GM23338 (cell line): ENCODE measurements at regions not wholly inside any gene's neighbourhood (a gene's known extent, or its start where the extent isn't known, plus 50 kb on each side); places are given as distances from the start of the nearest gene placed in this dataset.

Experiments
- EZH2 ChIP-seq: fragments of 200-600 bp; sonication (generic); IDR thresholded peaks from one replicate; pipeline ENCODE4 v1.8.0; 2017; ENCODE audit warnings: antibody characterized with exemption, mild to moderate bottlenecking, low read depth; ENCODE audit not compliant: unreplicated experiment
- EZH2phosphoT487 ChIP-seq: fragments of 200-600 bp; sonication (generic); IDR thresholded peaks from one replicate; pipeline ENCODE4 v1.8.1; 2018; ENCODE audit warnings: antibody characterized with exemption; ENCODE audit not compliant: unreplicated experiment
- JUNB ChIP-seq: IDR thresholded peaks from one replicate; pipeline ENCODE4 v1.6.1; 2016; ENCODE audit warnings: antibody characterized with exemption; ENCODE audit not compliant: unreplicated experiment
- NANOG ChIP-seq: IDR thresholded peaks from 2 replicates; pipeline ENCODE4 v1.6.1; 2016; ENCODE audit warnings: antibody characterized with exemption, borderline replicate concordance
- POLR2AphosphoS5 ChIP-seq: IDR thresholded peaks from 2 replicates; pipeline ENCODE4 v1.6.1; 2016; ENCODE audit warnings: antibody characterized with exemption, low read depth
- STAT1 ChIP-seq: IDR thresholded peaks from one replicate; pipeline ENCODE4 v1.6.1; 2016; ENCODE audit warnings: antibody characterized with exemption; ENCODE audit not compliant: unreplicated experiment
- ZNF331 ChIP-seq: fragments of 250-450 bp; sonication (Bioruptor Pico); IDR thresholded peaks from 2 replicates; pipeline ENCODE4 v1.5.0; 2020; ENCODE audit warnings: low read depth, mild to moderate bottlenecking, moderate library complexity
- TF ChIP-seq, protein P1 (sequence below), 2 experiments: fragments of 200-600 bp in 1 of 2; sonication (generic) in 1 of 2; conservative IDR thresholded peaks; 2 replicates each; pipeline versions ENCODE4 v1.5.1 to v1.6.1; 2016 to 2017; ENCODE audit warnings: antibody characterized with exemption in 2 of 2, low read depth in 2 of 2, mild to moderate bottlenecking in 2 of 2, moderate library complexity in 1 of 2
- TF ChIP-seq, protein P2 (sequence below): IDR thresholded peaks from one replicate; pipeline ENCODE4 v1.6.1; 2018; ENCODE audit warnings: antibody characterized with exemption; ENCODE audit not compliant: unreplicated experiment
- TF ChIP-seq, protein P3 (sequence below): IDR thresholded peaks from 2 replicates; pipeline ENCODE4 v1.6.1; 2016; ENCODE audit warnings: antibody characterized with exemption

- TF ChIP-seq EZH2phosphoT487 (no peak), EZH2 (no peak), STAT1 (no peak), JUNB (no peak), POLR2AphosphoS5 (no peak), NANOG (no peak), ZNF331 (CRISPR knock-in tag) (no peak)
- TF ChIP-seq, protein P1, sequence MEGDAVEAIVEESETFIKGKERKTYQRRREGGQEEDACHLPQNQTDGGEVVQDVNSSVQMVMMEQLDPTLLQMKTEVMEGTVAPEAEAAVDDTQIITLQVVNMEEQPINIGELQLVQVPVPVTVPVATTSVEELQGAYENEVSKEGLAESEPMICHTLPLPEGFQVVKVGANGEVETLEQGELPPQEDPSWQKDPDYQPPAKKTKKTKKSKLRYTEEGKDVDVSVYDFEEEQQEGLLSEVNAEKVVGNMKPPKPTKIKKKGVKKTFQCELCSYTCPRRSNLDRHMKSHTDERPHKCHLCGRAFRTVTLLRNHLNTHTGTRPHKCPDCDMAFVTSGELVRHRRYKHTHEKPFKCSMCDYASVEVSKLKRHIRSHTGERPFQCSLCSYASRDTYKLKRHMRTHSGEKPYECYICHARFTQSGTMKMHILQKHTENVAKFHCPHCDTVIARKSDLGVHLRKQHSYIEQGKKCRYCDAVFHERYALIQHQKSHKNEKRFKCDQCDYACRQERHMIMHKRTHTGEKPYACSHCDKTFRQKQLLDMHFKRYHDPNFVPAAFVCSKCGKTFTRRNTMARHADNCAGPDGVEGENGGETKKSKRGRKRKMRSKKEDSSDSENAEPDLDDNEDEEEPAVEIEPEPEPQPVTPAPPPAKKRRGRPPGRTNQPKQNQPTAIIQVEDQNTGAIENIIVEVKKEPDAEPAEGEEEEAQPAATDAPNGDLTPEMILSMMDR (conservative IDR thresholded peaks at IDR 0.05; ENCODE audit: low read depth in 2 of 2), result no peak
- TF ChIP-seq, protein P2, sequence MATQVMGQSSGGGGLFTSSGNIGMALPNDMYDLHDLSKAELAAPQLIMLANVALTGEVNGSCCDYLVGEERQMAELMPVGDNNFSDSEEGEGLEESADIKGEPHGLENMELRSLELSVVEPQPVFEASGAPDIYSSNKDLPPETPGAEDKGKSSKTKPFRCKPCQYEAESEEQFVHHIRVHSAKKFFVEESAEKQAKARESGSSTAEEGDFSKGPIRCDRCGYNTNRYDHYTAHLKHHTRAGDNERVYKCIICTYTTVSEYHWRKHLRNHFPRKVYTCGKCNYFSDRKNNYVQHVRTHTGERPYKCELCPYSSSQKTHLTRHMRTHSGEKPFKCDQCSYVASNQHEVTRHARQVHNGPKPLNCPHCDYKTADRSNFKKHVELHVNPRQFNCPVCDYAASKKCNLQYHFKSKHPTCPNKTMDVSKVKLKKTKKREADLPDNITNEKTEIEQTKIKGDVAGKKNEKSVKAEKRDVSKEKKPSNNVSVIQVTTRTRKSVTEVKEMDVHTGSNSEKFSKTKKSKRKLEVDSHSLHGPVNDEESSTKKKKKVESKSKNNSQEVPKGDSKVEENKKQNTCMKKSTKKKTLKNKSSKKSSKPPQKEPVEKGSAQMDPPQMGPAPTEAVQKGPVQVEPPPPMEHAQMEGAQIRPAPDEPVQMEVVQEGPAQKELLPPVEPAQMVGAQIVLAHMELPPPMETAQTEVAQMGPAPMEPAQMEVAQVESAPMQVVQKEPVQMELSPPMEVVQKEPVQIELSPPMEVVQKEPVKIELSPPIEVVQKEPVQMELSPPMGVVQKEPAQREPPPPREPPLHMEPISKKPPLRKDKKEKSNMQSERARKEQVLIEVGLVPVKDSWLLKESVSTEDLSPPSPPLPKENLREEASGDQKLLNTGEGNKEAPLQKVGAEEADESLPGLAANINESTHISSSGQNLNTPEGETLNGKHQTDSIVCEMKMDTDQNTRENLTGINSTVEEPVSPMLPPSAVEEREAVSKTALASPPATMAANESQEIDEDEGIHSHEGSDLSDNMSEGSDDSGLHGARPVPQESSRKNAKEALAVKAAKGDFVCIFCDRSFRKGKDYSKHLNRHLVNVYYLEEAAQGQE, result no peak
- TF ChIP-seq, protein P3, sequence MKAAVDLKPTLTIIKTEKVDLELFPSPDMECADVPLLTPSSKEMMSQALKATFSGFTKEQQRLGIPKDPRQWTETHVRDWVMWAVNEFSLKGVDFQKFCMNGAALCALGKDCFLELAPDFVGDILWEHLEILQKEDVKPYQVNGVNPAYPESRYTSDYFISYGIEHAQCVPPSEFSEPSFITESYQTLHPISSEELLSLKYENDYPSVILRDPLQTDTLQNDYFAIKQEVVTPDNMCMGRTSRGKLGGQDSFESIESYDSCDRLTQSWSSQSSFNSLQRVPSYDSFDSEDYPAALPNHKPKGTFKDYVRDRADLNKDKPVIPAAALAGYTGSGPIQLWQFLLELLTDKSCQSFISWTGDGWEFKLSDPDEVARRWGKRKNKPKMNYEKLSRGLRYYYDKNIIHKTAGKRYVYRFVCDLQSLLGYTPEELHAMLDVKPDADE, result no peak
Measured at GRCh38 chr19:32129141-32129540, 216.3 kb upstream of the ZNF507 start.
